Breast epithelium (tissue), 3 donors: ENCODE measurements at regions not wholly inside any gene's neighbourhood (a gene's known extent, or its start where the extent isn't known, plus 50 kb on each side); places are given as distances from the start of the nearest gene placed in this dataset.

Experiments used
- POLR2A ChIP-seq: fragments of 450-650 bp; IDR thresholded peaks from one replicate; pipeline ENCODE4 v1.6.1; 2016; ENCODE audit warnings: antibody characterized with exemption, mild to moderate bottlenecking, moderate library complexity
- POLR2AphosphoS5 ChIP-seq, 3 donors: sonication (generic); formaldehyde crosslinking; IDR thresholded peaks; one replicate each; pipeline ENCODE4 v1.6.1; 2017; ENCODE audit warnings: antibody characterized with exemption in 3 of 3

DNA sequence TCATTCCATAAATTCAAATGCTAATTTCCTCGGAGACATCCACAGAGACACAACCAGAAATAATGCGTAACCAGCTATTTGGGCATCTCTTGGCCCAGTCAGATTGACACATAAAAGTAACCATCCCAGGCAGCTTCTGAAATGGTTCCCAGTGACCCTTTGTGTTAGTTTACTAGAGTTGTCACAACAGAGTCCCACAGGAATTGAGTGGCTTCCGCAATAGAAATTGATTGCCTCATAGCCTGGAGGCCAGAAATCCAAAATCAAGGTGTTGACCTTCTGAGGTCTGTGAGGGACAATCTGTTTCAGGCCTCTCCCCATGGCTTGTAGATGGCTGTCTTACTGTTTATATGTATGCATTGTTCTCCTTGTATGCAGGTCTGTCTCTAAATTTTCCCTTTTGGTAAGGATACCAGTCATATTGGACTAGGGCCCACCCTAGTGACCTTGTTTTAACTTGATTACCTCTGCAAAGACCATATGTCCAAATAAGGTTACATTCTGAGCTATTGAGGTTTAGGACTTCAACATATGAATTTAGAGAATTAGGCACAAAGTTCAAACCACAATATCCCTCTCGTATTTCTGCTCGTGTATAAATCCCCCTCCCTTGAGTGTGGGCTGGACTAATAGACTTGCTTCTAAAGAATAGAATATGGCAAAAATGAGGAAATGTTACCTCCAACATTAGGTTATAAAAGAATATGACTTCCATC lies 78.2 kb upstream of the FGGY start:
- TF ChIP-seq POLR2AphosphoS5 (IDR thresholded peaks at IDR 0.05) (no peak), POLR2A (no peak)
